Loucy (cell line): ENCODE measurements at regions not wholly inside any gene's neighbourhood (a gene's known extent, or its start where the extent isn't known, plus 50 kb on each side); places are given as distances from the start of the nearest gene placed in this dataset.

Experiments used
- CTCF ChIP-seq: fragments of 200-600 bp; sonication (generic); conservative IDR thresholded peaks from 2 replicates; pipeline ENCODE4 v1.5.1; 2014; ENCODE audit warnings: mild to moderate bottlenecking, antibody characterized with exemption, low read length
- EZH2phosphoT487 ChIP-seq: fragments of 200-600 bp; IDR thresholded peaks from 2 replicates; pipeline ENCODE4 v1.6.1; 2018; ENCODE audit warnings: antibody characterized with exemption, mild to moderate bottlenecking, moderate library complexity, borderline replicate concordance

DNA sequence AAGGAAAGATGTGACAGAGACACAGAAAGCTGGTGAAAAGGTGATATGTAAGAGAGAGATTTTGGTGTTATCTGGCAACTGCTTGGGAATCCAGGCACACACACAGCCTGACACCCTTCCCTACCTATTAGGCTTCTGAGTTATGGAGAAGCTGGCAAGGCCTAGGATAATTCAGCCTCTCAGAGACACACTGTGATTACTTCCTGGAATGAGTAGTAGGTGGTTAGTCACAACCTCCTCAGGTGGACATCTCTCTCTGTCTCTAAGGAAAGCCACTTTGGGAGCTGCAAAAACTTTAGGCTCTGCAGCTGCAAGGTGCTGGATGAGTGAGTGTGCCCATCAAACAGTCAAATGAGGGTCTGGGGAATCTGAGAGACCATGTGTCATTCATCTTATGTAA lies 201.9 kb downstream of the PDCD6IP start:
- no peak for TF ChIP-seq CTCF
- TF ChIP-seq EZH2phosphoT487 = no peak
